Ovary (tissue), 7 donors: ENCODE measurements at regions not wholly inside any gene's neighbourhood (a gene's known extent, or its start where the extent isn't known, plus 50 kb on each side); places are given as distances from the start of the nearest gene placed in this dataset.

Experiments
- DNase-seq, 5 donors: peaks; one replicate each; pipeline ENCODE4 v3.0.0-alpha.2; 2019 to 2020
- H3K27ac ChIP-seq, 2 donors: fragments of 200-600 bp; one replicate each; pipeline versions ENCODE4 v1.5.1 to v1.8.0; 2019 to 2022
- H3K27me3 ChIP-seq: fragments of 200-600 bp; one replicate; pipeline ENCODE4 v1.8.0; 2022
- H3K36me3 ChIP-seq: fragments of 200-600 bp; sonication (generic); one replicate; pipeline ENCODE4 v1.5.1; 2019
- H3K4me1 ChIP-seq: one replicate; pipeline ENCODE4 v1.8.1; 2013; ENCODE audit warnings: mild to moderate bottlenecking, moderate library complexity; ENCODE audit not compliant: insufficient read depth
- H3K4me3 ChIP-seq: fragments of 200-600 bp; sonication (generic); one replicate; pipeline ENCODE4 v1.5.1; 2017
- H3K9me3 ChIP-seq, 2 donors: fragments of 200-600 bp in 1 of 2; sonication (generic) in 1 of 2; one replicate each; pipeline versions ENCODE4 v1.5.1 to v1.8.1; 2013 to 2019; ENCODE audit warnings: mild to moderate bottlenecking in 1 of 2, moderate library complexity in 1 of 2
- CTCF ChIP-seq, 3 donors: fragments of 450-650 bp in 2 of 3; fragments of 200-600 bp in 1 of 3; IDR thresholded peaks; one replicate each; pipeline versions ENCODE4 v1.5.1 to v1.8.0; 2016 to 2022; ENCODE audit warnings: antibody characterized with exemption in 3 of 3, mild to moderate bottlenecking in 1 of 3
- EP300 ChIP-seq: sonication (generic); formaldehyde crosslinking; IDR thresholded peaks from one replicate; pipeline ENCODE4 v1.6.1; 2017; ENCODE audit warnings: antibody characterized with exemption
- POLR2A ChIP-seq: fragments of 450-650 bp; IDR thresholded peaks from one replicate; pipeline ENCODE4 v1.6.1; 2017; ENCODE audit warnings: antibody characterized with exemption, mild to moderate bottlenecking, moderate library complexity
- WGBS, 3 donors: extraction: QIAGEN DNeasy Blood & Tissue Kit in 1 of 3; methylation state at CpG; one replicate each; pipeline versions ENCODE4 v1.1.5 to v1.1.7; 2013 to 2017; 5-methylcytosine and 5-hydroxymethylcytosine counted together
- intact Hi-C, 4 donors: fragments of 100-400 bp; cut with DNase I; formaldehyde crosslinking; loops; one replicate each; pipeline versions ENCODE4 v1.11.0 to v1.15.1; 2022 to 2023
- donor health status: DM: no; HTN: no; CAD: no; lungs with moderate emphysema.
- donor health status: DM: no; HTN: no; CAD: no.
- donor health status: Bipolar disorder and iron deficiency.
- donor health status: DM: no; HTN: no; CAD: no.
- donor health status: DM: yes; HTN: yes; CAD: no.

- H3K27ac ChIP-seq, result no peak overlapping the region
- no peaks in the 10 kb centered on the region for H3K27me3 ChIP-seq
- intact Hi-C loops, result no loop called here
- no peaks in the 10 kb centered on the region for H3K9me3 ChIP-seq
- no peak for TF ChIP-seq EP300
- TF ChIP-seq CTCF (IDR thresholded peaks at IDR 0.05), result no peak
- TF ChIP-seq POLR2A, result no peak
- WGBS, 3 donors, result 18 to 20% (median 19%) methylated on average over 11 of the region's 11 CpGs
- no peaks in the 10 kb centered on the region for H3K4me1 ChIP-seq
- no peaks in the 10 kb centered on the region for H3K36me3 ChIP-seq
- no peak overlapping the region for H3K4me3 ChIP-seq
- peak in 1 of 5 donors; percentile 8 for DNase-seq
Observed at GRCh38 chr9:118059484-118060278, 355.5 kb downstream of the TLR4 start.

- intact Hi-C loops, result no loop called here
- H3K27ac ChIP-seq, result no peak overlapping the region
- H3K27me3 ChIP-seq, result no peaks in the 10 kb centered on the region
- no peak for TF ChIP-seq EP300
- H3K9me3 ChIP-seq, result no peaks in the 10 kb centered on the region
- H3K4me1 ChIP-seq, result no peaks in the 10 kb centered on the region
- H3K4me3 ChIP-seq, result no peak overlapping the region
- no peak for DNase-seq
- no peaks in the 10 kb centered on the region for H3K36me3 ChIP-seq
- WGBS, 3 donors, result 86 to 88% (median 88%) methylated on average over 13 of the region's 13 CpGs
Observed at GRCh38 chr9:118083161-118083560, 379.0 kb downstream of the TLR4 start.

- WGBS, 3 donors, result 77 to 85% (median 77%) methylated on average over 2 of the region's 2 CpGs
- Histone ChIP-seq H3K27me3 (no peaks in the 10 kb centered on the region), H3K9me3 (no peaks in the 10 kb centered on the region), H3K36me3 (no peaks in the 10 kb centered on the region), H3K4me3 (no peak overlapping the region), H3K4me1 (no peaks in the 10 kb centered on the region), H3K27ac (no peak overlapping the region)
- intact Hi-C loops, result no loop called here
- DNase-seq, result no peak
- TF ChIP-seq POLR2A, result no peak
- no peak for TF ChIP-seq CTCF (IDR thresholded peaks at IDR 0.05)
- TF ChIP-seq EP300, result no peak
Observed at GRCh38 chr9:118088090-118088489, 383.9 kb downstream of the TLR4 start.

GRCh38 chr9:118091226-118091625 is 387.0 kb downstream of the TLR4 start:
- Histone ChIP-seq H3K4me1 (no peaks in the 10 kb centered on the region), H3K27me3 (no peaks in the 10 kb centered on the region), H3K4me3 (no peak overlapping the region), H3K36me3 (no peaks in the 10 kb centered on the region), H3K9me3 (no peaks in the 10 kb centered on the region), H3K27ac (no peak overlapping the region)
- intact Hi-C loops, result no loop called here
- 45 to 58% (median 49%) methylated on average over 2 of the region's 2 CpGs for WGBS, 3 donors
- TF ChIP-seq EP300, result no peak
- no peak for TF ChIP-seq POLR2A
- TF ChIP-seq CTCF (IDR thresholded peaks at IDR 0.05), result no peak
- no peak for DNase-seq

- TF ChIP-seq POLR2A (no peak), CTCF (IDR thresholded peaks at IDR 0.05) (no peak), EP300 (no peak)
- no peak overlapping the region for H3K27ac ChIP-seq
- no peak for DNase-seq
- H3K36me3 ChIP-seq, result no peaks in the 10 kb centered on the region
- WGBS, 3 donors, result 74 to 82% (median 79%) methylated on average over 8 of the region's 8 CpGs
- no peak overlapping the region for H3K4me3 ChIP-seq
- no peaks in the 10 kb centered on the region for H3K9me3 ChIP-seq
- H3K4me1 ChIP-seq, result no peaks in the 10 kb centered on the region
- intact Hi-C loops, result no loop called here
- no peaks in the 10 kb centered on the region for H3K27me3 ChIP-seq
Observed at GRCh38 chr9:118091711-118092500, 387.7 kb downstream of the TLR4 start.
